ENCODE measurements at regions not wholly inside any gene's neighbourhood (a gene's known extent, or its start where the extent isn't known, plus 50 kb on each side); places are given as distances from the start of the nearest gene placed in this dataset.

DNA sequence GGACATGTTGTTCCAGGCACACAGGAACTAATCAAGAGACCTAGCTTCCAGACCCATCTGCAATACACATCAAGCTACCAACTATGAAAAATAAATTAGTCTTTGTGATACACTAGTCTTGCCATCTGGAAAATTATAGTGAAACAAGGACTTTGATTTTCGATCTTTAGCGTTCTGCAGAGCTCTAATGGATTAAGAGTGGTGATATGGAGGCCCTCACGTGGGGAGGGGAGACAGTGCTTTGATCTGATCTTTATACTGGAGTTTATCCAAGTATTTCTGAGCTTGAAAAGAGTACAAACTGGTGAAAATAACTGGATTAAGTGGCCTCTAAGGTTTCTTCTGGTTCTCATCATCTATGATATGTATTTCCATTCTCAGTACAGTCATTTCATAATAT, 273.4 kb upstream of the CDH7 start:
- no peak overlapping the region for H4K91ac ChIP-seq (ENCODE audit: insufficient read length, low read depth, low read length)
- H3T11ph ChIP-seq (ENCODE audit: low read length) = no peak overlapping the region
- Mint-ChIP-seq H3K4me3 (no peak overlapping the region), H3K27me3 (ENCODE audit: low read depth) (no peaks in the 10 kb centered on the region), H3K9me3 (no peaks in the 10 kb centered on the region; a peak in 1 of 5 replicates), H3K36me3 (ENCODE audit: insufficient read depth in 1 of 3, low read depth in 3 of 3) (no peaks in the 10 kb centered on the region), H3K27ac (no peak overlapping the region), H3K4me1 (no peaks in the 10 kb centered on the region)
- DNase-seq = no peak
- H3K23ac ChIP-seq (ENCODE audit: insufficient read length, low read depth, low read length) = no peak overlapping the region
- no peak overlapping the region for H4K8ac ChIP-seq (replicated peaks; ENCODE audit: insufficient read length, low read depth, low read length)
- H3K27me3 ChIP-seq (ENCODE audit: insufficient read depth, low read length) = no peaks in the 10 kb centered on the region
- H3K27ac ChIP-seq (ENCODE audit: insufficient read length, low read depth, low read length) = no peak overlapping the region
- H2BK15ac ChIP-seq (ENCODE audit: low read depth, low read length) = no peak overlapping the region
- H3K9ac ChIP-seq (ENCODE audit: extremely low read depth, insufficient read length, low read length) = no peak overlapping the region
- no peak overlapping the region for H3K56ac ChIP-seq (ENCODE audit: insufficient read length, low read depth, low read length)
- no peak overlapping the region for H3K4me2 ChIP-seq (ENCODE audit: insufficient read depth, insufficient read length, low read length)
- H2AK5ac ChIP-seq (ENCODE audit: insufficient read length, low read length) = no peak overlapping the region
- no peak overlapping the region for H3K14ac ChIP-seq (ENCODE audit: insufficient read depth, low read length)
- no peak overlapping the region for H3K4ac ChIP-seq (ENCODE audit: low read depth, low read length)
- TF ChIP-seq, protein P1, sequence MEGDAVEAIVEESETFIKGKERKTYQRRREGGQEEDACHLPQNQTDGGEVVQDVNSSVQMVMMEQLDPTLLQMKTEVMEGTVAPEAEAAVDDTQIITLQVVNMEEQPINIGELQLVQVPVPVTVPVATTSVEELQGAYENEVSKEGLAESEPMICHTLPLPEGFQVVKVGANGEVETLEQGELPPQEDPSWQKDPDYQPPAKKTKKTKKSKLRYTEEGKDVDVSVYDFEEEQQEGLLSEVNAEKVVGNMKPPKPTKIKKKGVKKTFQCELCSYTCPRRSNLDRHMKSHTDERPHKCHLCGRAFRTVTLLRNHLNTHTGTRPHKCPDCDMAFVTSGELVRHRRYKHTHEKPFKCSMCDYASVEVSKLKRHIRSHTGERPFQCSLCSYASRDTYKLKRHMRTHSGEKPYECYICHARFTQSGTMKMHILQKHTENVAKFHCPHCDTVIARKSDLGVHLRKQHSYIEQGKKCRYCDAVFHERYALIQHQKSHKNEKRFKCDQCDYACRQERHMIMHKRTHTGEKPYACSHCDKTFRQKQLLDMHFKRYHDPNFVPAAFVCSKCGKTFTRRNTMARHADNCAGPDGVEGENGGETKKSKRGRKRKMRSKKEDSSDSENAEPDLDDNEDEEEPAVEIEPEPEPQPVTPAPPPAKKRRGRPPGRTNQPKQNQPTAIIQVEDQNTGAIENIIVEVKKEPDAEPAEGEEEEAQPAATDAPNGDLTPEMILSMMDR (conservative IDR thresholded peaks at IDR 0.05) = no peak
- H3K4me1 ChIP-seq (ENCODE audit: insufficient read depth, low read length) = no peaks in the 10 kb centered on the region
- no peaks in the 10 kb centered on the region for H3K9me3 ChIP-seq (ENCODE audit: control insufficient read depth, low read depth, low read length)
- no peak overlapping the region for H4K5ac ChIP-seq (ENCODE audit: insufficient read length, low read depth, low read length)
- no peak overlapping the region for H2BK20ac ChIP-seq (ENCODE audit: low read depth, low read length, poor library complexity, severe bottlenecking)
- no peak overlapping the region for H3K18ac ChIP-seq (ENCODE audit: insufficient read length, low read depth, low read length)
- H3K79me1 ChIP-seq (ENCODE audit: insufficient read depth, low read depth, low read length, poor library complexity, severe bottlenecking) = no peaks in the 10 kb centered on the region
- no peaks in the 10 kb centered on the region for H3K23me2 ChIP-seq (ENCODE audit: insufficient read length, low read depth, low read length, poor library complexity, severe bottlenecking)
- no peak overlapping the region for H2AFZ ChIP-seq (ENCODE audit: low read length)
- no peak overlapping the region for H2BK12ac ChIP-seq (ENCODE audit: insufficient read length, low read depth, low read length)
- H4K20me1 ChIP-seq (ENCODE audit: control insufficient read depth, insufficient read depth, insufficient read length) = no peaks in the 10 kb centered on the region
- H3K79me2 ChIP-seq (ENCODE audit: insufficient read depth, low read length) = no peaks in the 10 kb centered on the region
- no peak overlapping the region for H2BK120ac ChIP-seq (ENCODE audit: low read depth, low read length, poor library complexity, severe bottlenecking)
- WGBS (ENCODE audit: extremely low coverage, insufficient read length, low lambda C conversion rate) = no CpG with 5 or more reads among the region's 3 CpGs
- H2BK5ac ChIP-seq (ENCODE audit: insufficient read length, low read length) = no peak overlapping the region
